Ovary (tissue), 3 donors: ENCODE measurements at regions not wholly inside any gene's neighbourhood (a gene's known extent, or its start where the extent isn't known, plus 50 kb on each side); places are given as distances from the start of the nearest gene placed in this dataset.

Experiments
- CTCF ChIP-seq, 3 donors: fragments of 450-650 bp in 2 of 3; fragments of 200-600 bp in 1 of 3; IDR thresholded peaks; one replicate each; pipeline versions ENCODE4 v1.5.1 to v1.8.0; 2016 to 2022; ENCODE audit warnings: antibody characterized with exemption in 3 of 3, mild to moderate bottlenecking in 1 of 3
- EP300 ChIP-seq: sonication (generic); formaldehyde crosslinking; IDR thresholded peaks from one replicate; pipeline ENCODE4 v1.6.1; 2017; ENCODE audit warnings: antibody characterized with exemption
- POLR2A ChIP-seq: fragments of 450-650 bp; IDR thresholded peaks from one replicate; pipeline ENCODE4 v1.6.1; 2017; ENCODE audit warnings: antibody characterized with exemption, mild to moderate bottlenecking, moderate library complexity
- donor health status: DM: no; HTN: no; CAD: no.

- TF ChIP-seq POLR2A: no peak
- no peak for TF ChIP-seq CTCF (IDR thresholded peaks at IDR 0.05)
- no peak for TF ChIP-seq EP300
Observed at GRCh38 chr14:61151251-61151650, 129.9 kb downstream of the TMEM30B start.
